GM12873 (cell line): ENCODE measurements at regions not wholly inside any gene's neighbourhood (a gene's known extent, or its start where the extent isn't known, plus 50 kb on each side); places are given as distances from the start of the nearest gene placed in this dataset.

ENCODE experiments used
- TF ChIP-seq, protein P1 (sequence below): IDR thresholded peaks from 2 replicates; pipeline ENCODE4 v1.5.1; 2012; ENCODE audit warnings: low read depth, mild to moderate bottlenecking, moderate library complexity, low read length, control low read depth; ENCODE audit not compliant: insufficient read depth; ENCODE audit errors: missing control alignments

GRCh38 chr6:78192057-78192456 lies 539.2 kb downstream of the MEI4 start:
- TF ChIP-seq, protein P1, sequence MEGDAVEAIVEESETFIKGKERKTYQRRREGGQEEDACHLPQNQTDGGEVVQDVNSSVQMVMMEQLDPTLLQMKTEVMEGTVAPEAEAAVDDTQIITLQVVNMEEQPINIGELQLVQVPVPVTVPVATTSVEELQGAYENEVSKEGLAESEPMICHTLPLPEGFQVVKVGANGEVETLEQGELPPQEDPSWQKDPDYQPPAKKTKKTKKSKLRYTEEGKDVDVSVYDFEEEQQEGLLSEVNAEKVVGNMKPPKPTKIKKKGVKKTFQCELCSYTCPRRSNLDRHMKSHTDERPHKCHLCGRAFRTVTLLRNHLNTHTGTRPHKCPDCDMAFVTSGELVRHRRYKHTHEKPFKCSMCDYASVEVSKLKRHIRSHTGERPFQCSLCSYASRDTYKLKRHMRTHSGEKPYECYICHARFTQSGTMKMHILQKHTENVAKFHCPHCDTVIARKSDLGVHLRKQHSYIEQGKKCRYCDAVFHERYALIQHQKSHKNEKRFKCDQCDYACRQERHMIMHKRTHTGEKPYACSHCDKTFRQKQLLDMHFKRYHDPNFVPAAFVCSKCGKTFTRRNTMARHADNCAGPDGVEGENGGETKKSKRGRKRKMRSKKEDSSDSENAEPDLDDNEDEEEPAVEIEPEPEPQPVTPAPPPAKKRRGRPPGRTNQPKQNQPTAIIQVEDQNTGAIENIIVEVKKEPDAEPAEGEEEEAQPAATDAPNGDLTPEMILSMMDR, result no peak

DNA sequence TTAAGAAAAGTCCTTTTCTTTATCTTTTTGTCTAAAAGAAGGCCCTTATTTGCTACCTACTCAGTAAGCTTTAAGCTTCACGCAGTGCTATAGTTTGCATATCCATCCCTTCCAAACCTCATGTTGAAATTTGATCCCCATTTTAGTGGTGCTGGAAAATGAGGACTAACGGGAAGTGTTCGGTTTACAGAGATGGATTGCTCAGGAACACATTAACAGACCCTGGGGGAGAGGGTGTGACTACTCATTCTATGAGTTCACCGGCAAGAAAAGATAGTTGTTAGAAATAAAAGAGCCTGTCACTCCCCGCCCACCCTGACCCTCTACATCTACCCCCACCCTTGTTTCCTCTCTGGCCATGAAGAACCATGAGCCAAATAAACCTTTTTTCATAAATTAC lies 546.2 kb downstream of the MEI4 start:
- TF ChIP-seq, protein P1, result no peak

GRCh38 chr6:78222226-78222625 lies 569.4 kb downstream of the MEI4 start:
- TF ChIP-seq, protein P1, result no peak

DNA sequence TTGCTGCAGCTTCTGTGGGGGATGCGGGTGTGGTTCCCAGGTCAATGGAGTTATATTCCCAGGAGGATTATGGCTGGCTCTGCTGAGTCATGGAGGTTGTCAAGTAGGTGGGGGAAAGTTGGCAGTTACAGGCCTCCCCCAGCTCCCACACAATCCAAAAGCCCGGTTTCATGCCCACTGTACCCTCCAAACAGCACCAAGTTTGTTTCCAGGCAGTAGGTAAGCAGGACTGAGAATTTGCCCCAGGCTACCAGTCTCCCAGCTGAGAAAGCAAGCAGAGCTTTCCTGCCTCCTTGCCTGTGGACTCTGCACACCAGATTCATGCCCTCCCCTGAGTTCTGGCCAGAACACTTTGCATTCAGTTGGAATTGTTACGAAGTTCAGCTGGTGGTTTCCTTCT lies 578.2 kb downstream of the MEI4 start:
- TF ChIP-seq, protein P1, result no peak

DNA sequence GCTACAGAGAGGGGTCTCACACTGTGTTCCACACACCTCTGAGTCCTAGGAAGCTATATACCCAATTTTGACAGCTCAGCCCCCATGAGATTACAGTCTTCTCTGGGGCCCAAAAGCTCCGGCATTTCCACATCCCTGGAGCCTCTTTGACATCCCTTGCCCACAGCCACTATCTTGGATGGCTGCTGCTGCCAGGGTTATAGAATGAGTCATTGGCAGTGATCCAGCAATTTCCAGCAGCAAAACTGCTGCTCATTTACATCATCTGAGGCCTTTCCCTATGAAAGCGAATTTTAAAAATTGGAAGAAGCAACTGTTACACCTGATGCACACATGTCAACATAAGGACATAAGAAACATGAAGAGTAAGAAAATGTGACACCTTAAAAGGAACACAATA lies 590.7 kb downstream of the MEI4 start:
- TF ChIP-seq, protein P1, result no peak

DNA sequence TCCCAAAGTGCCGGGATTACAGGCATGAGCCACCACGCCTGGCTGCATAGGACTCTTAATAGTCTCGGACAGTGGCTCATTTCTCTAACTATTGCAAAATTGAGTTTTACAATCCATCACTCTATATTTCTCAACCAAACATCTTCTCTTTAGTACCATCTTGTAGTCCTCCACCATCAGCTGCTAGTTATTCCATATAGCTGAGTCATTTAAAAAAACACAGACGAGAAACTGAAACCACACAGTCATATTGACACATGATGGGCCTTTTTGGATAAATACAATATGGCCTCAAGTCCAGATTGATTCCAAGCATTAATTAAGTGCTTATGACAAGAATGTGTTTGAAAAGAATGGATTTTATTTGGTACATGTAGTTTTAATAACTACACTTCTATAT lies 599.1 kb downstream of the MEI4 start:
- TF ChIP-seq, protein P1, result no peak

- TF ChIP-seq, protein P1, result no peak
These were observed 600.8 kb downstream of the MEI4 start for GRCh38 chr6:78253618-78254017.
